NCI-H187 (cell line): ENCODE measurements at regions not wholly inside any gene's neighbourhood (a gene's known extent, or its start where the extent isn't known, plus 50 kb on each side); places are given as distances from the start of the nearest gene placed in this dataset.

Experiments used
- DNase-seq, 2 experiments: peaks; one replicate each; lab custom pipeline; 2025; lab: John Stamatoyannopoulos, UW

GRCh38 chr3:94996743-94997142, 933.9 kb downstream of the NSUN3 start:
- no peak for DNase-seq

DNA sequence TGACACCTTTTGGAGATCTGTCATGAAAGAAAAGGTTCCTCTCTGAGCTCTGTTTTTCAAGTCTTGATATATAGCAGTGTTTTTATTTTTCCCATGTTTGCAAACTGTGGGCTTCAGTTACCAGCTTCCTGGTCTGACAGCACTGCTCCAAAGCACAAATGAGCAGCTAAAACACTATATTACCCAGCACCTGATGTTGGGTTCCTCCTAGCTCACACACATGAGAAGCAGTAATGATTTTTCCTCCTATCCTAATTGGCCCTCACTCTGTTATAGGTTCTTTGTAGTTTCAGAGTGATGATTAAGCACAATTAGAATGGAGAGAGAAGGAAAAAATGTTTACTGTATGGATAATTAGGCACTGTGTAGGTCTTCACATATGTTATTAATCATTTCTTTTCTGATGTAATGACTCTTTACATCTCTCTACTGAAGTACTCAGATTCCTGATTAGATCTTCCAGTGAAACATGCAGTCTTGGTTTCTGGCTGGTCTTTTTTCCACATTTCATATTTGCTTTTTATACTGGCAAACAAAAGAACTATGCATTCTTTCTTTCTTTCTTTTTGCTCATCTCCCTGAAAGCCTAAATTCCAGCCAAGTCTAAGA, 939.7 kb downstream of the NSUN3 start:
- no peak for DNase-seq

DNA sequence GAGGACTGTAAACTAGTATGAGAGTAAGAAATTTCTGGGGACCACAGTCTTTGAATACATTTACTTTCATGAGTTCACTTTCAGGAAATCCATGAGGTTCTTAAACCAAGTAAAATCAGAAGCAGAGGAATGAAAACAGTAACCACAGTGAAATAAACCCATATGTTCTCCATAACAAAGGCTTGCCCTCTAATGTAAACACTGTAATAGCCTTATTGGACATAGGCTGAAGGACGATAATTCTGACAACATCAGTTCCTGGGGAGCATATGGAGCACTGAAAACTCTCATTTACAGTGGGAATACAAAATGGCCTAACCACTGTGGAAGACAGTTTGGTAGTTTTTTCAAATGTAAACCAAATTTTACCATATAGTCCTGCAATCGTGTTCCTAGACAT, 965.8 kb downstream of the NSUN3 start:
- no peak for DNase-seq

DNA sequence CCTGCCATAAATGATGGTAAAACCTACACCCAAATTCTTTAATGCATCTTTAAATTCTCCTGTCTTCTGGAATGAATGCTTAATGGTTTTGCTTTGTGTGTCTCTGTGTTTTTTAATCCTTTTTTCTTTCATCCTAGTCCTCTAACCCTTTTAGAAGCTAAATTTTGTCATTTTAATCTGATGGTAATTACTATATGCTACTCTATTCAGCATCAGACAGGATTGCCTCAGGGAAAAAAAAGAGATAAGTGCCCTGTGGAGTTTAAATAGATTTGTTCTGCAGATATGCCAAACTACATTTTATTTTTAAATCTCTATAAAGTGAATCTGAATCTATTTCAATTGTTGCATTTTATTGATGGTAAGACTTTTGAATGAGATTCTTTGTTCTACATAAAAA, 966.8 kb downstream of the NSUN3 start:
- DNase-seq: no peak

- DNase-seq: no peak
These were observed 973.7 kb downstream of the NSUN3 start for GRCh38 chr3:95036526-95037021.

DNA sequence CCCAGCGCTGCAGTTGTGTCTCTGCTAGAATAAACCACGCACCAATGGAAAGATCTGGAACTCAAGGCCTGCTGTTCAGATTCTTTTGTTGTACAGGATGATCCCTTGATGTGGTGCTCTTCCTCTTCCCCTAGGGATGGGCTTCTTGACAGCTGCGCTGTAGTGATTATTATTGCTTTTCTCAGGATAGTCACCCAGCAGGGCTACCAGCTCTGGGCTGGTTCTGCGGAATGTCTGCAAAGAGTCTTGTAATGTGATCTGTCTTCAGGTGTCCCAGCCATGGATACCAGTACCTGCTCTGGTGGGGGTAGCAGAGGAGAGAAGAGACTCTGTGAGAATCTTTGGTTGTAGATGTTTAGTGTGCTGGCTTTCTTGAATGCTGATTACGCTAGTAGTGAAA, 974.2 kb downstream of the NSUN3 start:
- no peak for DNase-seq

DNA sequence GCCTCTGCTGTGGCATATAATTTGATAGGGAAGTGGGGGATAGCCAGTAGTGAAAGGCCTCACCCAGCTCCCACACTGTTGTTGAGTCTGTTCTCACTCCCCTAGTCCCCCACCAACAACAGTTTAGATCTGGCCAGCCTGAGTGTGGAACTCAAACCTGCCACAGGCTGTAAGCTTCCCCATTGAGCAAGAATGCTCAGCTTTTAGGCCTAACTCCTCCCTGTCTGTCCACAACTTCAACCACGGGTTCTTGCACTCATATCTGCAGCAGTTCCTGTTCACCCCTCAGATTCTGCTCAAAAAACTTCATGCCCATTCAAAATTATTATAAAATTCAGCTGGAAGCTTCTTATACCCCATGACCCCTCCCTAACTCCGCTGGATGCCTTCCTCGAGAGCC, 975.1 kb downstream of the NSUN3 start:
- no peak for DNase-seq

- DNase-seq: no peak
These were observed 981.2 kb downstream of the NSUN3 start for GRCh38 chr3:95044101-95044500.

- DNase-seq: no peak
These were observed 985.7 kb downstream of the NSUN3 start for GRCh38 chr3:95048564-95048963.

DNA sequence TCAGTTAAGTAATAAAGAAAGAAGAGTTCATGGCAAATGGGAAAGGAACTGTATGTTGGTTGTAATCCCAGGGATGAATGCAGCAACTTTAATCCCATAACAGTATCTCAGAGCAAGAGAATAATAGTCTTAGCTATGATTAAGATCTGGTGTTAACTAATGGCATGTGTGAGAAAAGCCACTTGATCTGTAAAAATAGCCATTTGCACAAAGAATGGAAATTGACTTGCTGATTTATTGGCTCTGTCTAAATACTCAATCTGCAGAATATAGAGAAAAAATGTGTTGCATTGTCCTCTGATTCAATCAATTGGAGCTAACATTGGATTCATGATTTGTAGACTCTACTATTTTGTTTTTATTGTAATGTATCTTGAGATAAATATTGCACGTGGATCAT, 987.0 kb downstream of the NSUN3 start:
- DNase-seq: no peak

- no peak for DNase-seq
These were observed 992.4 kb downstream of the NSUN3 start for GRCh38 chr3:95055288-95055687.

DNA sequence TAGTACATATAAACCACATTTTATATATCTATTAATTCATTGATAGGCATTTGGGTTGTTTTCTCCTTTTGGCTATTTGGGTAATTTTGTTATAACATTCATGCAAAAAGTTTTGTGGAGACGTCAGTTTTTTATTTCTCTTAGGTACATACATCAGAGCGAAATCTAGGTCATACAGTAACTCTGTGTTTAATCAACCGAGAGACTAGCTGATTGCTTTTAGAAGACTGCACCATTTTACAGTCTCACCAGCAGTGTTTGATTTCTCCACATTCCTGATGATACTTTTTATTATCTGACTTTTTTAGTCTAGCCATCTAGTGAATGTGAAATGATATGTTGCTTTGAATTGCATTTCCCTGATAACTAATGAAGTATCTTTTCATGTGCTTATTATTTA, 1019.3 kb downstream of the NSUN3 start:
- DNase-seq: no peak

- no peak for DNase-seq
These were observed 1021.9 kb downstream of the NSUN3 start for GRCh38 chr3:95084738-95085137.

- DNase-seq: no peak
These were observed 1025.6 kb downstream of the NSUN3 start for GRCh38 chr3:95088464-95088863.

- no peak for DNase-seq
These were observed 1034.6 kb downstream of the NSUN3 start for GRCh38 chr3:95097493-95097892.

DNA sequence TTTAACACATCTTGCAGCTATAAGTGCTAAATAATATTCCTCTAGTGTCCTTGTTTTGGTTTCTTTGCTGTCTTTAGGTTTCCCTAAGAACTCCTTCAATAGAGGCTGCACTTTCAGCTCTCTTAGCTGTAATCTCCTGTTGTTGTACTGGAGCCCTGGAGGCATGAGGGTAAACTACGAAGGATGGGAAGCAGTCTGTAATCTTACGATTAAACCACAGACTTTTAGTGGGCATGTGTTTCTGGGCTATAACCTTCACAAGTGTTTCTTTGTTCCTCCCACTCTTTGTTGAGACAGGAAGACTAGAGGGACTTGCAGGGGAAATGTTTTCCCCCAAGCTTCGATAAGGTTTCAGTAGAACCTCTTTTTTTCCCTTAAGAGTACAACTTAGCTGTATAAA, 1058.1 kb downstream of the NSUN3 start:
- no peak for DNase-seq

DNA sequence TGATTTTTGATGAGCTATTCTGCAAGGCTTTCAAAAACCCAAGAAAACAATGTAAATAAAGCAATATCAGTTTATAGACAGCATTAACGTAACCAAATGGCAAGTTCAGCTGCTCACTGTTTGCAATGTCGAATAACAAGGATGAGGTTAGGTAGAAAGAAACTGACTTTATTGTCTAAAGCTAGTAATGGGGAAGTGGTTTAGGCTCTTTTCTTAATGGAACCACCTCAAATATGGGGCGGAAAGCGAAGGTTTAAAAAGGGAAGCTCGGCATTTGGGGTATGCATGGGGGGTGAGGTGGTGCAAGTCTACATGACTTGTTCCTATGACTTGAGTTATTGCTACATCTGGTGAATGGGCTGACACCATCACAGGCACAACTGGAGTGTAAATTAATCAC, 1060.2 kb downstream of the NSUN3 start:
- DNase-seq: no peak

DNA sequence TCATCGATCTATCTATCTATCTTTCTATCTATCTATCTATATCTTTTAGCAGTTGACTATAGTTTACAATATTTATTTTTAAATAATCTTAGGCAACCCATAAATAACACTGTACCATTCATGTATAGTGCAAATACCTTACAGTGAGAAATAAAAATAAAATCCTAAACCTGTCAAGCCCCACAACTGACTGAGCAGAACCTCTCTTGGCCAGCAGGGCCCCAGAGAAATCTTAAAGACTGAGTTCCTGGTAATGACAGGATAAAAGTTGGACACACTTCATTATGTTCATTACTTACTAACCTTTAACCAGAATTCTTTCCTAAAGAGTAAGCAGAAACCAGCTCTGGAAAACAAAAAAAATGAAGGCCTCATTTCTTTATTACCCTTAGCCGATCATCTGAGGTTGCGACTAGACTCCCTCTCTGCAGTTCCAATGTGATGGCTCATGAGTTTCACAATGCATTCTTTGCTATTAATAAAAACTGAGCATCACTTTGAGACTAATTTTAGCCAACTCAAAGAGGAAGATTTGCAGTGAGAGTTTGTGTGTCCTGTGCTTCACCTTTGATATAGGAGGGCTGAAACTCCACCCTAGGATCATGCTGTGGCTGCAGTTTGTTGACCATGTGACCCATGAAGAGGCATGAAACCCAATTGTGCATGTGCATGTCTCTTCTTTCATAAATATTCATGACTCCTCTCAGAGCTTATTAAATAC, 1072.0 kb downstream of the NSUN3 start:
- DNase-seq: no peak

DNA sequence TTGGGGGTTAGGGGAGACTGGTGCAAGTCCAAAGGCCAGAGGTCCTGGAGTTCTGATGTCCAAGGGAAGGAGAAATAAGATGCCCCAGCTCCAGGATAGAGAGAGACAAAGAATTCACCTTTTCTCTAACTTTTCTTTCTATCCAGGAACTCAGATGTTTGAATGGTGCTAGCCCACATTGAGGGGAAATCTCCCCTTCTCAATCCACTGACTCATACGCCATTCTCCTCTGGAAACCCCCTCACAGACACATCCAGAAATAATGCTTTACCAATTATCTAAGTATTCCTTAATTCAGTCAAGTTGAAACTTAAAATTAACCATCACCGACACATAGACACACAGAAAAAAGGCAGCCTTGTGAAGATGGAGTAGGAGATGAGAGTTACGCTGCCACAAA, 1085.2 kb downstream of the NSUN3 start:
- no peak for DNase-seq

DNA sequence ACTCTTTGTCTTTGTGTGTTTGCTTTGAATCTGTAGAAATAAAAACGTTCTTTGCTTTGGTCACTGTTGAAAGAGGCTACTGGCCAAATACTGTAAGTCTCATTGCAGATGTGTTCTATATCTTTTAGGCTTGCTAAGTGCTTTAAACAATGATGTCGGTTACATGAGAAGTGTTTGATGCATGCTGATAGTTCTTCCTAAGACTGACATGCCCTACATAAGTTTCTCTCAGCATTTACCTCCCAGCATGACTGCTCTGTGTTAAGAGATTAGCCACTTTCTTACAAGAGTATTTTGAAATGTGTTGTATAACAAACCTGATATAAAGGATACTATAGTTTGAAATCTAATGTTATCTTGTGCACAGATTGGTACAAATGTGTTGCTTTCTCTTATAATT, 1088.7 kb downstream of the NSUN3 start:
- DNase-seq: no peak

DNA sequence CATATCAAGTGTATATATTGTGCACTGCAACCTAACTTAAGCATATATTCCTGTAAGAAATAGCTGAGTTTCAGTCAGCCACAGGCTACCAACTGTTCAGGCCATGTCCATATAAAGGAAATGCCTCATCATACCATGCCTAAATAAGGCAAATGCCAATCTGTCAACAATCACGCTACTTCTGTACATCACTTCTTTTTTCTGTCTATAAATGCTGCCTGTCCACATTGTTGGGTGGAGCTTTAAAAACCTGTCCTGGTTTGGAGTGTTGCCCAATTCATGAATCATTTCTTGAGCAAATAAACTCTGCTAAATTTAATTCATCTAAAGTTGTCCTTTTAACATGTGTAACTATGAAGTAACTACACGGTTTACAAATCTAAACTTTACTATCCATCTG, 1091.9 kb downstream of the NSUN3 start:
- DNase-seq: no peak

GRCh38 chr3:95162794-95163193, 1099.9 kb downstream of the NSUN3 start:
- DNase-seq: no peak

DNA sequence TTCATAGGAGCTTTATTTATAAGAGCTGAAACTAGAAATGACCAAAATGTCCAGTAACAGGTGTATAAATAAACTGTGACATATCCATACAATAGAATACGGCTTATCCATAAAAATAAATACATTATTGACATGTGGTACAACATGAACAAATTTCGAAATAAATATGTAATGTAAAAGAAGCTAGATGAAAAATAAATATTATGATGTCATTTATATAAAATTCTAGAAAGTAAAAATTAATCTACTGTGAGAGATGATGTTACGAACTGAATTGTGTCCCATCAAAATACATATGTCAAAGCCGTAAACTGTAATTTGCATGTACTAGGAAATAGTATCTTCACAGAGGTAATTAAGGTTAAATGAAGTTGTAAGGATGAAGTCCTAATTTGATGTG, 1104.9 kb downstream of the NSUN3 start:
- no peak for DNase-seq

GRCh38 chr3:95168526-95168925, 1105.7 kb downstream of the NSUN3 start:
- DNase-seq: no peak
